WI38 (cell line): ENCODE measurements at regions not wholly inside any gene's neighbourhood (a gene's known extent, or its start where the extent isn't known, plus 50 kb on each side); places are given as distances from the start of the nearest gene placed in this dataset.

Experiments used
- H3K4me3 ChIP-seq: 2 replicates; pipeline ENCODE4 v1.5.1; 2011; ENCODE audit warnings: low read depth, mild to moderate bottlenecking, control low read depth, low read length
- CTCF ChIP-seq: IDR thresholded peaks from 2 replicates; pipeline ENCODE4 v1.5.1; 2012; ENCODE audit warnings: low read depth, mild to moderate bottlenecking, control low read depth, low read length

- TF ChIP-seq CTCF, result no peak
- no peak overlapping the region for H3K4me3 ChIP-seq
Observed at GRCh38 chr7:122206985-122207384, 62.9 kb upstream of the AASS start.

- H3K4me3 ChIP-seq, result no peak overlapping the region
- no peak for TF ChIP-seq CTCF
Observed at GRCh38 chr7:122203814-122204213, 59.8 kb upstream of the AASS start.

GRCh38 chr7:122200888-122201287 lies 56.8 kb upstream of the AASS start:
- TF ChIP-seq CTCF, result no peak
- no peak overlapping the region for H3K4me3 ChIP-seq

- no peak overlapping the region for H3K4me3 ChIP-seq
- no peak for TF ChIP-seq CTCF
Observed at GRCh38 chr7:122199171-122199570, 55.1 kb upstream of the AASS start.

GRCh38 chr7:122198581-122198980 lies 54.5 kb upstream of the AASS start:
- no peak for TF ChIP-seq CTCF
- H3K4me3 ChIP-seq, result no peak overlapping the region
